Astrocyte (in vitro differentiated cells and primary cell): ENCODE measurements at regions not wholly inside any gene's neighbourhood (a gene's known extent, or its start where the extent isn't known, plus 50 kb on each side); places are given as distances from the start of the nearest gene placed in this dataset.
"Not testable (repeated sequence)": the region's sequence is repeated elsewhere in the genome, so short reads cannot be mapped to it uniquely, and the experiment has no call there.

Experiments used
- DNase-seq: peaks from one replicate; pipeline ENCODE4 v3.0.0-alpha.2; 2010; ENCODE audit warnings: low read depth
- FAIRE-seq: peaks from 2 replicates; lab custom pipeline; 2011; peaks lifted over from hg19 to GRCh38; lab: Jason Lieb, UNC
- H2AFZ ChIP-seq: 2 replicates; pipeline ENCODE4 v1.6.0; 2012; ENCODE audit warnings: low read depth, low read length, inconsistent platforms
- H3K27ac ChIP-seq: 2 replicates; pipeline ENCODE4 v1.5.1; 2011; ENCODE audit warnings: low read depth, low read length, inconsistent platforms
- H3K27me3 ChIP-seq: 2 replicates; pipeline ENCODE4 v1.6.0; 2011; ENCODE audit warnings: low read length, inconsistent platforms; ENCODE audit not compliant: insufficient read depth
- H3K36me3 ChIP-seq: 2 replicates; pipeline ENCODE4 v1.5.1; 2011; ENCODE audit warnings: low read length, inconsistent platforms; ENCODE audit not compliant: insufficient read depth
- H3K4me1 ChIP-seq: 2 replicates; pipeline ENCODE4 v1.5.1; 2011; ENCODE audit warnings: low read length, inconsistent platforms; ENCODE audit not compliant: insufficient read depth
- H3K4me2 ChIP-seq: 2 replicates; pipeline ENCODE4 v1.6.0; 2012; ENCODE audit warnings: low read length, inconsistent platforms
- H3K4me3 ChIP-seq: 2 replicates; pipeline ENCODE4 v1.5.1; 2011; ENCODE audit warnings: low read depth, mild to moderate bottlenecking, low read length, inconsistent platforms; ENCODE audit not compliant: insufficient read depth
- H3K79me2 ChIP-seq: 2 replicates; pipeline ENCODE4 v1.6.0; 2012; ENCODE audit warnings: mild to moderate bottlenecking, low read length, inconsistent platforms; ENCODE audit not compliant: insufficient read depth
- H3K9ac ChIP-seq: 2 replicates; pipeline ENCODE4 v1.6.0; 2012; ENCODE audit warnings: mild to moderate bottlenecking, low read length, inconsistent platforms
- H3K9me3 ChIP-seq: 2 replicates; pipeline ENCODE4 v1.5.1; 2012; ENCODE audit warnings: low read depth, mild to moderate bottlenecking, low read length, inconsistent platforms; ENCODE audit not compliant: insufficient read depth
- H4K20me1 ChIP-seq: 2 replicates; pipeline ENCODE4 v1.6.0; 2012; ENCODE audit warnings: low read length, inconsistent platforms; ENCODE audit not compliant: insufficient read depth
- H3K27ac Mint-ChIP-seq: one replicate; pipeline ENCODE4 v1.8.0; 2021; ENCODE audit warnings: mild to moderate bottlenecking, mixed read lengths; ENCODE audit not compliant: unreplicated experiment
- H3K27me3 Mint-ChIP-seq: one replicate; pipeline ENCODE4 v1.8.0; 2021; ENCODE audit warnings: low read depth, mixed read lengths; ENCODE audit not compliant: unreplicated experiment
- H3K36me3 Mint-ChIP-seq: one replicate; pipeline ENCODE4 v1.8.0; 2021; ENCODE audit warnings: low read depth, mixed read lengths; ENCODE audit not compliant: unreplicated experiment
- H3K4me1 Mint-ChIP-seq: one replicate; pipeline ENCODE4 v1.8.0; 2021; ENCODE audit warnings: low read depth, mixed read lengths; ENCODE audit not compliant: unreplicated experiment
- H3K4me3 Mint-ChIP-seq: one replicate; pipeline ENCODE4 v1.8.0; 2021; ENCODE audit warnings: mild to moderate bottlenecking, moderate library complexity, mixed read lengths; ENCODE audit not compliant: unreplicated experiment
- H3K9me3 Mint-ChIP-seq: one replicate; pipeline ENCODE4 v1.8.0; 2021; ENCODE audit warnings: mild to moderate bottlenecking, mixed read lengths; ENCODE audit not compliant: unreplicated experiment
- CTCF ChIP-seq: IDR thresholded peaks from 2 replicates; pipeline ENCODE4 v1.5.1; 2011; ENCODE audit warnings: low read depth, mild to moderate bottlenecking, inconsistent platforms, low read length, moderate library complexity; ENCODE audit not compliant: insufficient read depth
- EZH2 ChIP-seq: IDR thresholded peaks from 2 replicates; pipeline ENCODE4 v1.6.1; 2012; ENCODE audit warnings: mild to moderate bottlenecking, low read length, inconsistent platforms; ENCODE audit not compliant: insufficient read depth

- Mint-ChIP-seq H3K27ac (no peak overlapping the region), H3K27me3 (peaks cover 15% of the 10 kb centered on the region)
Measured at GRCh38 chr10:117807441-117807840, 239.3 kb downstream of the RAB11FIP2 start.

DNA sequence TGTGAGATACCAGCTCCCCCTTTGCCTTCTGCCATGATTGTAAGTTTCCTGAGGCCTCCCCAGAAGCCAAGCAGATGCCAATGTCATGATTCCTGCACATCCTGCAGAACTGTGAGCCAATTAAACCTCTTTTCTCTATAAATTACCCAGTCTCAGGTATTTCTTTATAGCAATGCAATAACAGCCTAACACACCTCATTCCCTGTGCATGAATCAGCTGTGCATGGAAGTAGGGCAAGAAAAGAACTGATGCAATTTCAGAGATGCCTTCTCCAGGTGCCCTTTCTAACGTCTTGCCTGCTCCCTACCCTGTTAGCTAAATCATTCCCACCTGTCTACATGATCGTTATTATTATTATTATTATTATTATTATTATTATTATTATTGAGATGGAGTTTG, 230.9 kb downstream of the RAB11FIP2 start:
- H3K4me3 Mint-ChIP-seq, H3K4me1 Mint-ChIP-seq, H3K9me3 Mint-ChIP-seq, FAIRE-seq, H2AFZ ChIP-seq, H3K4me3 ChIP-seq, H3K4me2 ChIP-seq, H3K9ac ChIP-seq, H3K27me3 ChIP-seq, H4K20me1 ChIP-seq, H3K36me3 Mint-ChIP-seq, H3K27ac ChIP-seq, H3K9me3 ChIP-seq, H3K79me2 ChIP-seq, H3K27ac Mint-ChIP-seq, DNase-seq, H3K36me3 ChIP-seq, H3K4me1 ChIP-seq: not testable (repeated sequence)
- peaks cover 19% of the 10 kb centered on the region for H3K27me3 Mint-ChIP-seq

More at GRCh38 chr10:117807441-117807840, 239.3 kb downstream of the RAB11FIP2 start:
- Histone ChIP-seq H3K4me3 (no peak overlapping the region), H3K4me2 (no peak overlapping the region), H3K36me3 (no peaks in the 10 kb centered on the region), H3K27ac (no peak overlapping the region), H4K20me1 (no peaks in the 10 kb centered on the region), H3K9ac (no peak overlapping the region), H3K9me3 (no peaks in the 10 kb centered on the region), H3K79me2 (no peaks in the 10 kb centered on the region), H3K27me3 (no peaks in the 10 kb centered on the region), H2AFZ (no peak overlapping the region), H3K4me1 (no peaks in the 10 kb centered on the region)
- FAIRE-seq (no peak), DNase-seq (no peak)
- H3K9me3 Mint-ChIP-seq, result peaks cover 2% of the 10 kb centered on the region
- H3K36me3 Mint-ChIP-seq, result no peaks in the 10 kb centered on the region
- TF ChIP-seq EZH2 (no peak), CTCF (no peak)
- no peaks in the 10 kb centered on the region for H3K4me1 Mint-ChIP-seq
- no peak overlapping the region for H3K4me3 Mint-ChIP-seq

DNA sequence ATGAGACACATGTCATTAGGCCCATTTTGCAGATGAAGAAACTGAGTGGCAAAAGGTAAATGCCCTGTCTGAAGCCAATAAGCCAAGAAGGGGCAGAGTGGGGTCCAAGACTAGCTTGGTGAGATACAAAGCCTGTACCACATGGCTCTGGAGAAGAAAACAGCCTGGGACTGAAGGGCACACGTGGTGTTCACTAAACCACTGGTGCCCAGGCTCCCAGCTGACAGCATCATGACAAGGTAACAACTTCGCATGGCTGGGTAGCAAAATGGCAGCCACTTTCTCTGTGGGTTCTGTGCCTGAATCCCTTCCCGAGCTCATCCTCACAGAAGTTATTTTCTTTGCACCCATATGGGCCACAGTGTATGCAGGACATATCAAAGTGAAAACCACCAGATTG, 229.6 kb downstream of the RAB11FIP2 start:
- no peak for FAIRE-seq
- no peaks in the 10 kb centered on the region for H3K79me2 ChIP-seq
- H4K20me1 ChIP-seq, result no peaks in the 10 kb centered on the region
- peaks cover 2% of the 10 kb centered on the region for H3K9me3 Mint-ChIP-seq
- no peaks in the 10 kb centered on the region for H3K36me3 ChIP-seq
- H3K4me1 Mint-ChIP-seq, result no peaks in the 10 kb centered on the region
- DNase-seq, result no peak
- no peaks in the 10 kb centered on the region for H3K27me3 ChIP-seq
- no peak overlapping the region for H3K9ac ChIP-seq
- no peak overlapping the region for H3K4me3 Mint-ChIP-seq
- no peak overlapping the region for H3K27ac ChIP-seq
- H3K4me3 ChIP-seq, result no peak overlapping the region
- no peak for TF ChIP-seq CTCF
- no peak for TF ChIP-seq EZH2
- peaks cover 19% of the 10 kb centered on the region for H3K27me3 Mint-ChIP-seq
- H3K36me3 Mint-ChIP-seq, result no peaks in the 10 kb centered on the region
- no peak overlapping the region for H3K27ac Mint-ChIP-seq
- H3K9me3 ChIP-seq, result no peaks in the 10 kb centered on the region
- H3K4me1 ChIP-seq, result no peaks in the 10 kb centered on the region
- no peak overlapping the region for H3K4me2 ChIP-seq
- H2AFZ ChIP-seq, result no peak overlapping the region
